Fibroblast of the conjunctiva (primary cell): ENCODE measurements at regions not wholly inside any gene's neighbourhood (a gene's known extent, or its start where the extent isn't known, plus 50 kb on each side); places are given as distances from the start of the nearest gene placed in this dataset.
A peak's percentile ranks its signal among the peaks of the same experiment; 100 is the strongest.

Source experiments
- DNase-seq: peaks from one replicate; pipeline ENCODE4 v3.0.0-alpha.2; 2010; ENCODE audit warnings: low read depth

GRCh38 chr16:73255031-73255430 lies 207.1 kb upstream of the ZFHX3 start:
- DNase-seq = no peak

- DNase-seq = no peak
These were observed 206.1 kb upstream of the ZFHX3 start for GRCh38 chr16:73253922-73254480.

GRCh38 chr16:73252446-73252845 lies 204.5 kb upstream of the ZFHX3 start:
- no peak for DNase-seq

GRCh38 chr16:73251608-73252007 lies 203.7 kb upstream of the ZFHX3 start:
- no peak for DNase-seq

- DNase-seq = no peak
These were observed 200.4 kb upstream of the ZFHX3 start for GRCh38 chr16:73248316-73248715.

- DNase-seq = no peak
These were observed 193.0 kb upstream of the ZFHX3 start for GRCh38 chr16:73240920-73241319.

- no peak for DNase-seq
These were observed 189.7 kb upstream of the ZFHX3 start for GRCh38 chr16:73237601-73238000.

GRCh38 chr16:73234496-73234895 lies 186.6 kb upstream of the ZFHX3 start:
- no peak for DNase-seq

GRCh38 chr16:73233846-73234424 lies 186.0 kb upstream of the ZFHX3 start:
- DNase-seq = no peak

- DNase-seq = no peak
These were observed 185.4 kb upstream of the ZFHX3 start for GRCh38 chr16:73233329-73233765.

- peak; percentile 32 for DNase-seq
These were observed 184.8 kb upstream of the ZFHX3 start for GRCh38 chr16:73232555-73233328.

- no peak for DNase-seq
These were observed 184.1 kb upstream of the ZFHX3 start for GRCh38 chr16:73231944-73232554.

- DNase-seq = no peak
These were observed 183.5 kb upstream of the ZFHX3 start for GRCh38 chr16:73231379-73231778.

- DNase-seq = no peak
These were observed 182.7 kb upstream of the ZFHX3 start for GRCh38 chr16:73230651-73231050.

- no peak for DNase-seq
These were observed 180.7 kb upstream of the ZFHX3 start for GRCh38 chr16:73228649-73229048.

GRCh38 chr16:73226675-73227074 lies 178.7 kb upstream of the ZFHX3 start:
- DNase-seq = no peak

- no peak for DNase-seq
These were observed 178.1 kb upstream of the ZFHX3 start for GRCh38 chr16:73225983-73226382.

GRCh38 chr16:73220836-73221235 lies 172.9 kb upstream of the ZFHX3 start:
- no peak for DNase-seq

GRCh38 chr16:73219176-73219575 lies 171.2 kb upstream of the ZFHX3 start:
- DNase-seq = no peak

GRCh38 chr16:73217654-73218053 lies 169.7 kb upstream of the ZFHX3 start:
- DNase-seq = no peak

GRCh38 chr16:73216932-73217331 lies 169.0 kb upstream of the ZFHX3 start:
- DNase-seq = no peak

- DNase-seq = no peak
These were observed 167.9 kb upstream of the ZFHX3 start for GRCh38 chr16:73215678-73216377.
